ENCODE measurements at regions not wholly inside any gene's neighbourhood (a gene's known extent, or its start where the extent isn't known, plus 50 kb on each side); places are given as distances from the start of the nearest gene placed in this dataset.
"Not testable (repeated sequence)": the region's sequence is repeated elsewhere in the genome, so short reads cannot be mapped to it uniquely, and the experiment has no call there.

DNA sequence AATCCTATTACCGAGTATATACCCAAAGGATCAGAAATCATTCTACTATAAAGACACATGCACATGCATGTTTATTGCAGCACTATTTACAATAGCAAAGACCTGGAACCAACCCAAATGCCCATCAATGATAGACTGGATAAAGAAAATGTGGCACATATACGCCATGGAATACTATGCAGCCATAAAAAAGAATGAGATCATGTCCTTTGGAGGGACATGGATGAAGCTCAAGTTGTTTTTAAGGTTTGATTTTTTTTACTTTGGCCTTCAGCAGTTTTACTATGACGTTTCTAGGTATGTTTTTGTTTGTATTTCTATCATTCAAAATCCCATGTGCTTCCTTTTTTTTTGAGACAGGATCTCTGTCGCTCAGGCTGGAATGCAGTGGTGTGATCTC lies 265.8 kb downstream of the SETD4 start:
- not testable (repeated sequence) for DNase-seq

DNA sequence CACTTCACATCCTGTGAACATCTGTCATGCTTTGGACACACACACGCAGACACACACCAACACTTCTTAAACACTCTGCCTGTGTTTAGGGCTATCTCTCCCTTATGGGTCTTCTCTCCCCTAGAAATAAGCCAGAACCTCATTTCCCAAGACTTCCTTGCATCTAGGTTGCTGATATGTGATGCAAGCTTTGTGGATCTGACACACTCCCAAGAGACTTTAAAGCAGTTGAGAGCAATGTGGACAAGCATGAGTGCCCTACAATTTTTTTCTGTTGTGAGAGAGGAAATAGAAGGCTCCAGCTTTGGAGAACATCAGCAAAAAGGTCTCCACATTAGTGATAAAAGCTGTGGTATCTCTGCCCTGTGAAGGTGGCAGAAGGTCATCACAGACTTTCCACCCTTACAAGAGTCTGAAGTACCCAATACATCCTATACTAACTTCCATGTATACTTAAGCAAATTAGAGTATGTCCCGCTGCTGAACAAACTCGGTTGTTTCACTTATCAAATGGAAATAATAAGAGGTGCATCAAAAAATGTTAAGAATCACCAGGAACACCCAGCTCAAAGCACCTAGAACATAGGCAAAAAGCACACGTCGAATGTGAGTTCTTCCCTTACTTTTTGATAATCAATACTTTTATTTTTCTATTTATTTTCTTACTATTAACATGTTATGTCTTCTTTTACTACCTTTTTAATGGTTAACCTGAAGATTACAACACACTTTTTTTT lies 267.6 kb downstream of the SETD4 start:
- no peak for DNase-seq

DNA sequence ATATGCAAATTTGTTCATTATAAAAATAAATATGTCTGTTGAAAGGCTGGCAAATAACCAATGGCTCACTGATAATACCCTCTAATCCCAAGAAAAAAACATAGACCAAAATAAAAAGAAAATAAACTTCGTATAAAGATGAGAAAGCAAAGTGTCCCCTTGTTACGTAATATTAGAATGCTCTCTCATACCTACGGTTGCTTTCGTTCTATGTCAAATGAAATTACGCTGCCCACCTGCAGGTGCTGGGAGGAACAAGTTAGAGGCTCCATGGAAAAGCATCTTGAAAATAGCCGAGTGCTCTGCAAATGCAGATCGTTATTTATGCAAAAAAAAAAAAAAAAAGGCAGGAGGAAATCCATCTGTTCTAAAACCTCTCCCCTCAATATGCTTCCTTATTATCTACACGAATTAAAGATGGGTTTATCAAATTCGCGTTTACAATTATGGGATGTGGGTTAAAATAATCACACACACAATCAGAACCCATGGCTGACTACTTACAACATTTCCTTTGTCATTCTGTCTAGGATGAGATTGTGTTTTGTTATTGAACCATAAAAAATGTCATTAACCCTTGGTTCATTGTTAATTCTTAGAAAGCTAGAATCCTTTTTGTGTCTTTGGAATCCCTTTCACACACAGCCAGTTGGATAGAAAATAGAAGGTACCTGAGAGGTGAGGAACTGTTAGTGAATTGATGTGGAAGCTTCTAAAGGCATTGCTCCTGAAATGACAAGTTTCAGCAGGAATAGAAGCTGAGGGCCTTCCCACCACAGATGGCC lies 268.6 kb downstream of the SETD4 start:
- DNase-seq: no peak

DNA sequence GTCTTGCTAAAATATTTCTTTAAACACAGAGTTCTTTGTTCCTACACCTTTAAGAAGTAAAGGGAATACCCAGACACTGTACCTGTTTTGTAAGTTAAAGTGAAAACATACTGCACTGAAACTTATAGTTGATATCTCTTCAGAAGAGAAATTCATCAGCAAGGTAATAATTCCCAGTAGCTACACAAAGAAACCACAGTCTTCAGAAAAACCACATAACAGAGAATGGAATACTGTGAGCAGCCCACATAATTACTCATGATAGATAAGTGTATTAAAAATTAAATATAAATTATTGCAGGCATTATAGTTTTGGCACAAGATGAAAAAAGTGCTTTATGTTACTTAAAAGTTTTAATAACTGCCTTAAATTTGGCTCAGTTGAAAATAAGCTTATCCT lies 276.6 kb downstream of the SETD4 start:
- no peak for DNase-seq

DNA sequence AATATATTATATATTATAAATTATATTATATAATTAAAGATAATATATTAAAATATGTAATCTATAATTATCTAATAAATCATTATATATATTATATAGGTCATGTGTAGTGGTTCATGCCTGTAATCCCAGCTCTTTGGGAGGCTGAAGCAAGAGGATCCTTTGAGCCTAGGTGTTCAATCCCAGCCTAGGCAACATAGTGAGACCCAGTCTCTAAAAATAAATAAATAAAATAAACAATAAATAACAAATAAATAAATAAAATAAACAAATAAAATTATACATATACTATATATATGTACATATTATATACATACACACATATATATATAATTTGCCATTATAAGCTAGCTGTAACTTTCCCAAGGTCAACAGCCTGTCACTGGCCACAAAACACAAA lies 277.7 kb downstream of the SETD4 start:
- no peak for DNase-seq

DNA sequence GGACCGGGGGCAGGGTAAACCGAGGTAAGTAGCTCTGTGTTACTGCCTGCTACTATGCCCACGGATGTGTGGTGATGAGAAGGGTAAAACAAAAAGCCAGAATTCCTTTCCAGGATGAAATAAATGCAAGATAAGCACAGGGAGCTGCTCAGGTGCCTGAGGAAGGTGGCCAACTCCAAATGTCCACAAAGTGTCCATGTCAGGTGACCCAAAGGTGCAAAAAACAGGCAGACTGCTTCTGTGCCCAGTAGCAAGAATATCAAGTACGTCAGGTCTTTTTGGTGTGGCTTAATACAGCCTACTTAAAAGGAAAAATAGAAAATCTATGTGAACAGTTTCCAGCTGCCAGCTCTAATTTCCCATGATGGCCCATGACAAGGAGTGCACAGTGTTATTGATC lies 279.3 kb downstream of the SETD4 start:
- DNase-seq: no peak

DNA sequence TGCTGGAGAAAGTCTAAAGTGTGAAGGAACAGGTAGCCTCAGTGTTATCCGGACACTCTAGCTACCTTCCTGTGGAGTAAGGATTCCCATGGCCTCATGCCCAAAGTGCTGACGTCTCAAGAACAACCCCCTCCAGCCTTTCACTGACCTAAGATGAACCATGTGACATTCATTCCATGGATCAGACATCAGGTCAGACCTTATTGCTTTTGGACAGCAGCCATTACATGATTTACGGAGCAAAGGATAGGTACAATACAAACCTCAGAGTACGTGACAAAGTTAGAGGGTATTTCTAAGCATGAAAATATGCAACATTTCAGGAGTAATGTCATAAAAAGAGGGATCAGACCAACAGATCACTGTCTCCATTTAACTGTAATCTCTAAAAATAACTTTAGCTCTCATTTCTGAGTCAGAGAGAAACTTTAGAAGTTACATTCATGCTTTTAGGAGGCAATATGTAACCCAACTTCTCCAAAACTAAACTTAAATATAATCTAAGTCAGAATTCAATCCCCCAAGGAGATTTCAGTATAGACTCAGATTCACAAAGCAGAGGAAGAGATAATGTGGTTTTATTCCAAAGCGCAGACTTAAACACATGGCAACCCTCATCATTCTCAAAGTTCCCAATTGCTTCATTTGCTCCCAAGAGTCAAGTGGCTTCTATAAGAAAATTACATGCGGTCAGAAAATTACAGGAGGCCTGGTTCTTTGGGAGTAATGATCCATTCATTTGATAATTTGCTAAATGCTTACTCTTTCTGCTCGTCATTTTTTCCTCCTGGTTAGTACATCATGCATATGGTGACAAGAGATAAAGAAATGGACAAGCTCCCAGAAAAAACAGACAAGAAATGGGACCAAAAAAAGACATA lies 280.4 kb downstream of the SETD4 start:
- DNase-seq: no peak

DNA sequence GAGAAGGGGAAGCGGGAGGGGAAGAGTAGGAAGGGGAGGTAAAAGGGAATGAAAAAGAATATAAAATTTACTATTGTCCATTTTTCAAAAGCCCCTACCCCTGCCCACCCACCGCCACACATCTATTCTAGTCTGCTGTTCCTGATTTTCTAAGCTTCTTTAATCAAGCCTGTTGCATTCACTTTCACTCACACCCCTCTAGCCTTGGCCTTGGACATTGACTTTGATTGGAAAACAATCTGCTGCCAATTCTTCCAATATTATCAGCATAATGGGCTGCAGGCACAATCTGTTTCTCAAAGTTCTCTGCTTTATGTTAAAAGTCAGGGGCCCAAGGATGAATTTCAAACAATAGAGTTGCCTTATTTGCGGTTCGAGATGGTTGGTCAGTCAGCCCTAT lies 281.2 kb downstream of the SETD4 start:
- DNase-seq: no peak

DNA sequence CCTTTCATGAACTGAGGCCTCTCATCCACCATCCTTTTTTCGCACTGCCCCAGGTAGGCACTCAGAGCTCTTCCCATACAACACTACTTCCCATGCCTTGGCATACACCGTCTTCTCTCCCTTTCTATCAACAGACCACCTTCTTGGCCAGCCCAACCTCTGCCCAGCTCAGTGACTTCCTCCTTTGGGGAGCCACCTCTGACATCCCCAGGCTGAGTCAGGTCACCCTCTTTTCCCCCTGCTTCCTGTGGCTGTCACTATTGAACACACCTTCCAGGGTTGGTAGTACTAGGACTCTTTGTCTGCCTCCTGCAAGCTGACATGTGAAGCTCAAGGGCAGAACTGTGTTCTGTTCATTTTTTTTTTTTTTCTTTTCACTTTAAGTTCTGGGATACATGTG lies 283.2 kb downstream of the SETD4 start:
- DNase-seq: no peak

DNA sequence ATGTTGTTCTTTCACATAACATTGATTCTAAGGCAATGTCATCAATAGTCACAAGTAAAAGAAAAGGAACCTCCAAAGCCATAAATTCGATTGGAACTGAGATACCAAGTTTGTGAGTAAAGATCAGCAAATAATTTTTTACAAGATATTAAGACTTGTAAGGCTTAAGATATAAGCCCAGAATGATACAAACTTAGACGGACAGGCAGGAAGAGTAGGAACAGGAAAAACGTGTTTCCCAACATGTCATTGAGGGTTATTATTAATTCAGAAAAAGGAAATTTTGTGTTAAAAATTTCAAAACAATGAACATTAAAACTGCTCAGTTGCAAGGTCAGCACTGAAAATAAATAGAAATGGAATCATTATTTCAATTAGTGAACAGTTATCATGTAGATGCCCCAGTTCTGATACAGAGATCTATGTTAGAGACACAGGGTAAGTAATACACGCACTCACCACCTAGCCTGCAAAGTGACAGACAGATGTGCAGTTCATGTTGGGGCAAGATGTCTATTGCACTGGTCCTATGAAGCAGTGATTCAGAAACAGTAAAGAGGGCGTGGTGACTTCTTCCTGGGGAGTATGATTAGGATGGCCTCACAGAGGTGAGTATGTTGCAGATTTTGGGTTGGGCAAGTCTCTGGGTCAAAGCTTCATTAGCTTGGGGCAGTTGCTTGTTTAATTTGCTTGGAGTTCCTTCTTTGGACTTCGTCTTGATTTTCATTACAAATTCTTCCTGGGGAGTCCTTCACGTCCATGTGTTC lies 284.4 kb downstream of the SETD4 start:
- no peak for DNase-seq

DNA sequence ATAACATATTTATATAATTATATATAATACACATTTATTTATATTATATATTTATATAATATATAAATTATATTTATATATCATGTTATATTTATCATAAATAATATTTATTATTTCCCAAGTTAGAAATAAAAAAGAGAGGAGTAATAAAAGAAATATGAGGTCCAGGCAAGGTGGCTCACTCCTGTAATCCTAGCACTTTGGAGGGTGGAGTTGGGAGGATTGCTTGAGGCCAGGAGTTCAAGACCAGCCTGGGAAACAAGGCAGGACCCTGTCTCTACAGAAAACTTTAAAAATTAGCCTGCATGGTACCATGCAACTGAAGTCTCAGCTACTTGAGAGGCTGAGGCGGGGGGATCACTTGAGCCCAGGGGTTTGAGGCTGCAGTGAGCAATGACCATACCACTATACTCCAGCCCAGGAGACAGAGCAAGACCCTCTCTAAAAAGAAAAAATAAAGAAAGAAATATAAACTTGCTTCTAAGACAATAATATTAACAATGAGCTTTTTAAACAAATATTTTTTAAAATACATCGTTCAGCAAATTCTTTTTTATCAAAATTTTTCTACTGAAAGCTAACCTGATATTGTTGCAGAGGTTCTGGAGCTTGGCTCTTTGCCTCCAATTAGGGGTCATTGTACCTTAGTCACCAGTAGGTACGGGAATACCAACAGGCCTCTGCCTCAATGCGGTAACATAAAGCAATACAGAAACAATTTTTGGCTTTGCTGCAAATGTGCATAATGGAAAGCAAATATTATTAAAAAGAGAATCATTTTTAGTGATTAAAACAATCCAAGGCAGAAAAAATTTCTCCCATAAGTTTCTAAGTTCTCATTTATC lies 290.0 kb downstream of the SETD4 start:
- no peak for DNase-seq

DNA sequence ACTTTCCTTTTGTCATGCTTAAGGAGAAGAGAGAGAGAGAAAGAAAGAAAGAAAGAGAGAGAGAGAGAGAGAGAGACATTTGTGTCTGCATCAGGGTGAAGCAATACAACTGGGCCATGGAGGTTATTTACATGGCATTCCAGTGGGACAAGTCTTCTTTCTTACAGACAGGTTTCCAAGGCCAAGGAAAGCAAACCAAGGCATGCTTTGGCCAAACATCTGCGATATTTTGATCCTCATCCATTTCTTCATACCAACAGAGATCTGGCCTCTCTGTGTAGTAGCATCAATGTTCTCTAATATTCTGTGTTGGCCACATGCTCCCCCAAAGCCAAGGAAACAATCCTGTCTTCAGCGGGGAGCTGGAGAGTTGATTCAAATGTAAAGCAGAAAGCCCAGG lies 292.1 kb downstream of the SETD4 start:
- DNase-seq: no peak

DNA sequence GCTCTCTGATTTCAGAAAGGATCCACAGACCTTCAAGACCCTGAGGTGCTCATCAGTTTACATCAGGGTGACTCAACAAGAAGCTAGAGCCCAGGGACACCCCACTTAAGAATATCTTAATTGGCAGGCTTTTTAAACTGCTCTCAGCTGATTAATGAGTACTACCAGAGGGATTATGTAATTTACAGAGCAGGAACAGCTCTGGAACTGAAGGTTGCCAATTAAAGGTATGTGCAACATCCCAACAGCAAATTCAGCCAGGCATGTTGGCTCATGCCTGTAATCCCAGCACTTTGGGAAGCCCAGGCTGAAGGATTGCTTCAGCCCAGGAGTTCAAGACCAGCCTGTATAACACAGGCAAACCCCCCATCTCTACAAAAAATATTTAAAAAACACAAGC lies 295.7 kb downstream of the SETD4 start:
- DNase-seq: no peak

DNA sequence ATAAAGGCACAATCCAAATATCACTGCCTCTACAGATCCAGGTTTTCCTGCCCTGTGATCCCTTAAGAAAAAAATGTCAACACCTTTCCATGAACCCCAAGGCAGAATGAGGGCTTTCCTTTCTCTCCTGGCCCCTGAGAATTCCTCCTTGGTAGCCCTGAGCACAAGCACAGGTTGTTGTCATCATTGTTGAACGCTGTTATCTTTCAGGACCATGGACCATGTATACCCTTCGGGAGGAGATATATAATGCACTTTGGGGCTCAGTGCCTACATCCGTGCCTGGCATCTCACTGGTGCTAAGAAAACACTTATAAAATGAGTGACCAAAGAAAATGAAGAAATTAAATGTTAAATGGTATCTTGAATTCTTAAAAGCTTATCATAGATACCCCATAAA lies 296.2 kb downstream of the SETD4 start:
- DNase-seq: no peak

DNA sequence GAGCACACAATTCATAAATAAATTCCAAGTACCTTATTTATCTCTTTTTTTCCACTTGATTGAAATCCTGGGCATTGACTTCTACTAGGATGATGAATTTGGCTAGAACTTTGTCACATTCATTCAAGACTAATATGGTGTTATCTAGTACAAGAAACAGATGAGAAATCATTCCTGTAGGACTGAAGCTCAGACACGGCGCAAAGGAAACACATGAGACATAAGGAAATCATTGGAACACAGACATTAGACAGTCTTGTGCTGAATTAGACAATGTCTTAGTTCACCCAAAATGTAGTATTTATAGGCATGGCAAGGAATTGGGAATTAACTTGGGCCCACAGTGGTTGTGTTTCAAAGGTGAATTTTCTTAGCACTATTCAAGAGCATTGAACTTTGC lies 305.7 kb downstream of the SETD4 start:
- no peak for DNase-seq

DNA sequence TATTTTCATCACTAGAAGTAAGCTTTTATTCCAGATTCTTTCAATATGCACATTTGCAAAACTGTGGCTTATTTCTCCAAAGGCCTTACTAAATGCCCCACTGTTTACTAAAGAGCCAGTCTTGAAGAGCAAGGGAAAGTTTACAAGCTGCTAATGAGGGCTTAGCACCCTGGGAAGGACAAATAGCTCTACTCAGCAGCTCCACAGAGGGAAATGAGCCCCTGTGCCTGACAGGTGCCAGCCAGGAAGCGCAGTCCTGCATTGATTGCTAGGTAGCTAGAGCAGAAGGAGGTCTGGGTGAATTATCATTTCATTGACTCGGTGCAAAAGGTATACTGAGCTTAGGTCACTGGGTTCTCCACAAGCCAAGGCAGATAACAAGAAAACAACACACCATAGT lies 307.0 kb downstream of the SETD4 start:
- DNase-seq: peak; percentile 33

DNA sequence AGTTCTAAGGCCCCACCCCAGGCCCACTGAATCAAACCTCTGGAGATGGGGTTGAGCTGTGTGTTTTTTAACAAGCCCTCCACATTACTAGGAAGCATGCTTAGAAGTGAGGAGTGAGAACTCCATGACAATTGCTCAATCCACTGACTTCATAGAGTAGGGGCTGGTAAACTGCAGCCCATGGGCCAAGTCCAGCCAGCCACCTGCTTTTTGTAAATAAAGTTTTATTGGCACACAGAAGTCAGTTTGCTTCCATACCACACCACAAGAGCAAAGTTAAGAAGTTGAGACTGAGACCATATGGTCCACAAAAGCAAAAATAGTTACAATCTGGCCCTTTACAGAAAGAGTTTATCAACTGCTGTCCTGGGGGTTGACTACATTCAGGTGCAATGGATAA lies 309.2 kb downstream of the SETD4 start:
- DNase-seq: no peak

DNA sequence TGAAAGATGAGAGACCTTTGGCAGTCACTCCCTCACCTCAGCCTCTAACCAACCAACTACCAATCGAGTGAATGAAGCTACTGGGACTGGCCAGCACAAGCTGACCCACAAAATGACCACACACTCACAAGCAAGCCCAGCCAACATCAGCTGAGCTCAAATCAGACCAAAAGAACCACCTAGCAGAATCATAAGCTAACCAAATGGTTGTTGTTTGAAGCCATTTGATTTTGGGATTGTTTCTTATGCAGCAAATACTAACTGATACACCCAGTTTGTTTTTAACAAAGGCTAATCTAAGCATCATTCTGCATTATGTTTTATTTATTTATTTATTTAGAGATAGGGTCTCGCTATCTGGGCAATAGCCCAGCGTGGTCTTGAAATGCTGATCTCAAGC lies 310.4 kb downstream of the SETD4 start:
- no peak for DNase-seq

DNA sequence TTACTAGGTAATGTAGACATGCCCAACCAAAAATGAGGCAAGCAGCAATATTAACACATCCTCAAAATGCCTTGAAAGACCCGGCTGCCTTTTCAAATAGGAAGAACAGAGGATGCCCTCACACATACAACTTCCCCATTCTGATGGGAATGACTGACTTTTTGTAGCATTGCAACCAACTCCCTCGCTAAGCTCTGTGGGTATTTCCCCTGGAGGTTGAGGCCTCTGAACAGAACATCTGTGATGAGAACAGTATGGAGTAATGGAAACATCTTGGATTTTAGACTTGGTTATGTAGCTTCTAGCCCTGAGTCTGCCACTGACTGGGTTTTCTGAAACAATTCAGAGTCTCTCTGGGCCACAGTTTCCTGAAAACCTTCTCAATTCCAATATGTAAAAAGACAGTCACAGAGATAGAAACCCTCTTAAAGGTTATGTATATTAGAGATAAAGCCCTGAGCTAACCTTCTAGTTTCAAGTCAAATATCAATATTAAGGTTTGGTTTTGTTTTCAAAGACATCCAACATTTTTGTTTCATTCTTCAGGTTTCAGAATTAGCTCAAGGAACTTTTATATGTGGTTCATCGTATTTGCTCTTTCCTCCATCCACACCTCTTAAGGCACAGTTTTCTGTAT lies 311.5 kb downstream of the SETD4 start:
- no peak for DNase-seq

DNA sequence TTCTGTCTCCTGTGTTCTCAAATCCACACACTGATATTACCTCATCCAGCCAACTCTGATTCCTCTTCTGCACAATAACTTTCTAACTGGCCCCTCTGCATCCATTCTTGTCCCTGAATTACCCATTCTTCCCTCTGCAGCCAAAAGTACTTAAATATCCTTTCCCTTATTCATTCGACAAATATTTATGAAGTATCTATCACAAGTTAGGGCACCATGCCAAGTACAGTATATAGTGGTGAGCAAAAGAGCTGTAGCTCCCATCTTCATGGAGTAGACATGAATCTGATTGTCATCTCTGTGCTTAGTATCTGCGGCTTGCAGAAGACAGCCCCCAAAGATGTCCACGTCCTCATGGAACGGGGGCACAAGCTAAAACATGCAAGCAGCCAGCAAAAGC lies 316.8 kb downstream of the SETD4 start:
- DNase-seq: peak; percentile 7

DNA sequence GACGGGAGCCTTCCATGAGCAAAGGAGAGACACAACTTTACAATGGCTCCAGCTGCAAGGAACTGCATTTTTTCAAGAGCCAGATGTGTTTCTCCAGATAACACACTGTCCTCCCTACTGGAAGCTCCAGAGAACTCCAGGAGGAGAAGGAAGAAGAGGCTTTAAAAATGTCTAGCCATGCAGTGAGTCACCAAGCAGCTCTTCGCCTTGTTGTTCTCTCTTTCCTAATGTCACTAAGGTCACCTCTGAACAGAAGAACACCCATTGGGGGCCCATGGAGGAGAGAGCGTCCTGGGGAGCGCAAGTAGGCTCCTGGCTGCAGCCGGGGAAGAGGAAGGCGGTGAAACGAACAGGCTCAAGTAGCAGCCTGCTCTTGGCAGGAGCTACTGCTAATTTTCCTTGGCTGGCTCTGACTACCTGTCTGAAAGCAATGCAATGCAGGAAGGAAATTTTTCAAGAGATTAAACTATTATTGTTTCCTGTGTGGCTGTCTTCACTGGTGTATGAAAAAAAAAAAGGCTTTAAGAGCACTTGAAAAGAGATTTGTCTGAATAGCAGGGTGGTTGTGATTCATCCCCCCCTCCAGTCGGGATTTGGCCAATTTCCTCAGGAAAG lies 321.9 kb downstream of the SETD4 start:
- peak; percentile 69 for DNase-seq
